Neuron (in vitro differentiated cells): ENCODE measurements at regions not wholly inside any gene's neighbourhood (a gene's known extent, or its start where the extent isn't known, plus 50 kb on each side); places are given as distances from the start of the nearest gene placed in this dataset.

Source experiments
- H2AFZ ChIP-seq: one replicate; pipeline ENCODE4 v1.6.1; 2013; ENCODE audit warnings: low read depth, mild to moderate bottlenecking, inconsistent platforms, low read length, moderate library complexity
- H3K27me3 ChIP-seq: one replicate; pipeline ENCODE4 v1.6.1; 2013; ENCODE audit warnings: low read length; ENCODE audit not compliant: insufficient read depth
- H3K36me3 ChIP-seq: one replicate; pipeline ENCODE4 v1.6.1; 2013; ENCODE audit warnings: low read length; ENCODE audit not compliant: insufficient read depth
- H3K4me1 ChIP-seq: one replicate; pipeline ENCODE4 v1.6.1; 2013; ENCODE audit warnings: low read length; ENCODE audit not compliant: insufficient read depth
- H3K4me3 ChIP-seq: 2 replicates; pipeline ENCODE4 v1.5.1; 2013; ENCODE audit warnings: mild to moderate bottlenecking, low read length, moderate library complexity
- H3K9me3 ChIP-seq: one replicate; pipeline ENCODE4 v1.6.1; 2013; ENCODE audit warnings: low read length

- Histone ChIP-seq H3K27me3 (no peaks in the 10 kb centered on the region), H2AFZ (no peak overlapping the region), H3K36me3 (no peaks in the 10 kb centered on the region), H3K9me3 (no peaks in the 10 kb centered on the region), H3K4me1 (no peaks in the 10 kb centered on the region), H3K4me3 (no peak overlapping the region)
Observed at GRCh38 chr20:12596863-12597262, 411.9 kb upstream of the SPTLC3 start.

GRCh38 chr20:12597551-12597950 is 411.2 kb upstream of the SPTLC3 start:
- Histone ChIP-seq H3K9me3 (no peaks in the 10 kb centered on the region), H3K27me3 (no peaks in the 10 kb centered on the region), H2AFZ (no peak overlapping the region), H3K4me1 (no peaks in the 10 kb centered on the region), H3K36me3 (no peaks in the 10 kb centered on the region), H3K4me3 (no peak overlapping the region)

- no peaks in the 10 kb centered on the region for H3K27me3 ChIP-seq
- H3K9me3 ChIP-seq, result no peaks in the 10 kb centered on the region
- H3K4me3 ChIP-seq, result no peak overlapping the region
- no peaks in the 10 kb centered on the region for H3K4me1 ChIP-seq
- H2AFZ ChIP-seq, result no peak overlapping the region
- no peaks in the 10 kb centered on the region for H3K36me3 ChIP-seq
Observed at GRCh38 chr20:12598894-12599293, 409.9 kb upstream of the SPTLC3 start.

- Histone ChIP-seq H3K9me3 (no peaks in the 10 kb centered on the region), H3K27me3 (no peaks in the 10 kb centered on the region), H3K4me1 (no peaks in the 10 kb centered on the region), H3K4me3 (no peak overlapping the region), H2AFZ (no peak overlapping the region), H3K36me3 (no peaks in the 10 kb centered on the region)
Observed at GRCh38 chr20:12599494-12599893, 409.3 kb upstream of the SPTLC3 start.

- Histone ChIP-seq H3K4me1 (no peaks in the 10 kb centered on the region), H3K27me3 (no peaks in the 10 kb centered on the region), H2AFZ (no peak overlapping the region), H3K36me3 (no peaks in the 10 kb centered on the region), H3K4me3 (no peak overlapping the region), H3K9me3 (no peaks in the 10 kb centered on the region)
Observed at GRCh38 chr20:12605751-12606150, 403.0 kb upstream of the SPTLC3 start.

- Histone ChIP-seq H3K4me3 (no peak overlapping the region), H2AFZ (no peak overlapping the region), H3K9me3 (no peaks in the 10 kb centered on the region), H3K4me1 (no peaks in the 10 kb centered on the region), H3K27me3 (no peaks in the 10 kb centered on the region), H3K36me3 (no peaks in the 10 kb centered on the region)
Observed at GRCh38 chr20:12610871-12611270, 397.9 kb upstream of the SPTLC3 start.

DNA sequence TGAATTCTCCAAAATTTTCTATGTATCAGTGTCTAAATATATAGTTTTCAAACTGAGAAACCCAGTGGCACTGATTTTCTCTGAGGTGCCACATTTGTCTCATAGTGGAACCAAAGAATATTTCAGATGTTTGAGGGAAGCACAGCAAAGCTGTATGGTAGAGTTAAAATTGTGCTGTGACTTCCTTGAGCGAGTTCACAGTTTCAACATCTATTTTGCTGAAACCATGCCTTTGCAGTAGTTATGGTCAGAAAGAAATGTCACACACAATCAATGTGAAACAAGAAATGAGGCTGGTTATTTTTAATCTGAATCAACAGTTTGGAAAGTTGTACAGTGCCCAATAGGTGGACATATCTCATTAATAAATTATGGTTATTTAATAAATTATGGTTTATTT is 394.0 kb upstream of the SPTLC3 start:
- no peaks in the 10 kb centered on the region for H3K4me1 ChIP-seq
- H2AFZ ChIP-seq, result no peak overlapping the region
- H3K9me3 ChIP-seq, result no peaks in the 10 kb centered on the region
- no peaks in the 10 kb centered on the region for H3K36me3 ChIP-seq
- no peaks in the 10 kb centered on the region for H3K27me3 ChIP-seq
- H3K4me3 ChIP-seq, result no peak overlapping the region

DNA sequence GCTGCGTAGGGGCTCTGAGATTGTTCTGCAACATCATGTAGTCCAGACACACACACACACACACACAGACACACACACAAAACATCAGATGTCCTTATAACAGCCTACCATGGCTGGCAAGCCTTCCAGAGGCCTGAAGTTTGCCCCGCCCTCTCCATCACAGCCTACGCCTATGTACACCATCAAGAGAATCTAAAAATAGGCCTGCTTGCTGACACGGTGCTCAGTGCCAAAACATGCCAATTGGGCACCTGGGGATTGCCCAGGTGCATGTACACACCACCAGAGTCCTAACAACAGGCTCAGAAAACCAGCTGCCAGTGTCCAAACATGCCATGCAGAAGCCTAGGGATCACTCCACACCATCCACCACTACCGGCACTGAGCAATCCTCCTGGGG is 391.7 kb upstream of the SPTLC3 start:
- Histone ChIP-seq H3K9me3 (no peaks in the 10 kb centered on the region), H3K27me3 (no peaks in the 10 kb centered on the region), H3K4me1 (no peaks in the 10 kb centered on the region), H3K36me3 (no peaks in the 10 kb centered on the region), H2AFZ (no peak overlapping the region), H3K4me3 (no peak overlapping the region)

DNA sequence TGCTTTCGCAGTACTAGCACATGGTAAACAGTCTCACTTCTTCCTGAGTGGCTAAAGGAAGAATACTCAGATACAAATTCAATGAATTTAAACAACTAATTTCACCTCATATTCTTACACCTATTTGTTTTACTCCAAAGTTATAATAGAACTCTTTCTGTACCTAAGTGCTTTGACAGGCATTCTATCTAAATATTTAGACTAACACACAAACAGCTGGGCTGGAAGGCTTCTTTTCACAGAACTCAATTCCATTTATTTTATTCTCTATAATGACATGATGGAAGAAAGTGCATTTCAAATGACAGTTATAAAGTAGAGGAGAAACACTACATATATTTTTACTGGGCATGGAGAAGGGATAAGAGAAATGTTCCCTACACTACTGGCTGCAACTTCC is 384.9 kb upstream of the SPTLC3 start:
- H3K27me3 ChIP-seq, result no peaks in the 10 kb centered on the region
- H3K4me3 ChIP-seq, result no peak overlapping the region
- no peaks in the 10 kb centered on the region for H3K4me1 ChIP-seq
- H2AFZ ChIP-seq, result no peak overlapping the region
- no peaks in the 10 kb centered on the region for H3K9me3 ChIP-seq
- no peaks in the 10 kb centered on the region for H3K36me3 ChIP-seq

GRCh38 chr20:12627485-12627884 is 381.3 kb upstream of the SPTLC3 start:
- Histone ChIP-seq H2AFZ (no peak overlapping the region), H3K36me3 (no peaks in the 10 kb centered on the region), H3K9me3 (no peaks in the 10 kb centered on the region), H3K27me3 (no peaks in the 10 kb centered on the region), H3K4me1 (no peaks in the 10 kb centered on the region), H3K4me3 (no peak overlapping the region)

DNA sequence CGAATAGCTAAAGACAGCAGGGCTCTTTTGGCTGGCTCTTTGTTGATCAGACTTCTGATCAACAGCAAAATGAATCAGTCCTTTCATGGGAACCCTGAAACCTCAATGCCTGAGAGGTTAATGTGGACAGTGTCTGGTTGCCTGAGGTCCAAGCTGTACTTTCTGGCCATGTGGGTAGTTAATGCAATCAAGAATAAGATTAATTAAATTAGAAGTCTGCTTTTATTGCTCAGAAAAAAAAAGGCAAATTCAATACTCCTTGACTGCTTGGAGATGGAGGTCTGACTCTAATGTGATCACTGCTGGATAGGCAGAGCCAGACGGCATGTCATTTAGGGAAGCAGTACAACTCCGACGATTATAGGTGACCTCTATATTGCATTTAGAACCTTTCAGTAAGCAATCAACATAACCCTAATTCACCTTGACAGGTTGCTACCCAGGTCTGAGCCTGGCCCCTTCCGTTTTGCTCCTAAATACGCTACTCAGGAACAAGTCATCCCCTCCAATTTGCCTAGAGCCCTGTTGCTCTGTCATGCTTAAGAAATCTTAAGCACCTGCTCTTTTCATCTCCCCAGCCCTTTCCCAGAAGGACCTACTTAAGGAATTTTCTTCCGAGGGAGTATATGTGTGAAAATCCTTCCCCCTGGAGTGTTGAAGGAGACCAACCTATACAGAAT is 370.0 kb upstream of the SPTLC3 start:
- no peak overlapping the region for H3K4me3 ChIP-seq
- H3K9me3 ChIP-seq, result no peaks in the 10 kb centered on the region
- H3K4me1 ChIP-seq, result no peaks in the 10 kb centered on the region
- H2AFZ ChIP-seq, result no peak overlapping the region
- H3K36me3 ChIP-seq, result no peaks in the 10 kb centered on the region
- no peaks in the 10 kb centered on the region for H3K27me3 ChIP-seq

- Histone ChIP-seq H2AFZ (no peak overlapping the region), H3K36me3 (no peaks in the 10 kb centered on the region), H3K27me3 (no peaks in the 10 kb centered on the region), H3K9me3 (no peaks in the 10 kb centered on the region), H3K4me1 (no peaks in the 10 kb centered on the region), H3K4me3 (no peak overlapping the region)
Observed at GRCh38 chr20:12640251-12640650, 368.5 kb upstream of the SPTLC3 start.

GRCh38 chr20:12641619-12642018 is 367.2 kb upstream of the SPTLC3 start:
- no peaks in the 10 kb centered on the region for H3K4me1 ChIP-seq
- no peak overlapping the region for H2AFZ ChIP-seq
- H3K9me3 ChIP-seq, result no peaks in the 10 kb centered on the region
- H3K27me3 ChIP-seq, result no peaks in the 10 kb centered on the region
- H3K36me3 ChIP-seq, result no peaks in the 10 kb centered on the region
- no peak overlapping the region for H3K4me3 ChIP-seq

- Histone ChIP-seq H3K36me3 (no peaks in the 10 kb centered on the region), H2AFZ (no peak overlapping the region), H3K4me3 (no peak overlapping the region), H3K27me3 (no peaks in the 10 kb centered on the region), H3K4me1 (no peaks in the 10 kb centered on the region), H3K9me3 (no peaks in the 10 kb centered on the region)
Observed at GRCh38 chr20:12644461-12644860, 364.3 kb upstream of the SPTLC3 start.
